DMS 273 (cell line): ENCODE measurements at regions not wholly inside any gene's neighbourhood (a gene's known extent, or its start where the extent isn't known, plus 50 kb on each side); places are given as distances from the start of the nearest gene placed in this dataset.
A peak's percentile ranks its signal among the peaks of the same experiment; 100 is the strongest.
"Not testable (repeated sequence)": the region's sequence is repeated elsewhere in the genome, so short reads cannot be mapped to it uniquely, and the experiment has no call there.

ENCODE experiments used
- DNase-seq: peaks from one replicate; lab custom pipeline; 2025; ENCODE audit not compliant: unreplicated experiment; lab: John Stamatoyannopoulos, UW

DNA sequence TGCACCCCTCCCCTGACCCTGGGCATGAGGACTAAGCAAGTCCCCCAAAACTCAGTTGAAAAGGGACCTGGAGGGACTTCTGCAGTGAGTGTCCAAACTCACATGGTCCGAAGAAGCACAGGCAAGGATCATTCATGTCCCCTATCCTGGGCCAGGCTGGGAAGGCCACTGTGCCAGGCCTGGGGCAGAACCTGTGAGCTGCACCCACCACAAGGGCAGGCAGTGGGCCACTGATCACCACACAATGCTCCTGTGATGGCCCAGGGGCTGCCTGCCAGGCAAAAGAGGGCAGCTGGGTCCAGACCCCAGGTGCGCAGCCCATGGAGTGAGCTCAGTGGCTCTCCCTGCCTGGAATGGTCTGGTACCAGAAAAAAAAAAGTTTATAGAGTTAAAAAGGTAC lies 295.4 kb downstream of the CCDC74A start:
- DNase-seq = not testable (repeated sequence)

DNA sequence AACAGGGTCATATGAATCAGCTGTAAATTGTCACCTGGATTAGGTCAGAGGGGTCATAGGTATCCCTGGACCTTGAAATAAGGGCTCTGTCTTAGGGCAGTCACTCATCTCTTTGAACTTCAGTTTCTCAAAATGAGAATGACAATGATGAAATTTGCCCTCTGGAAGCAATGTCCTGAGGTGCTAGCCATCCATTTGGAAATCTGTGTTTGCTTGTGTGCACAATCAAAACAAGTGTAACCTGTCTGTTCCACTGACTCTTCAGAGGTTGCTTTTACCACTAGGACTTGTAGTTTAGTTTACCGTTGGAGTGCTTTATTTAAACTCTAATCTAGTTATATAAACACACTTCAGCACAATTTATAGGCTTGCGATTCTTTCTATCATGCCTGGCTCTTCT lies 297.3 kb downstream of the CCDC74A start:
- DNase-seq = not testable (repeated sequence)

DNA sequence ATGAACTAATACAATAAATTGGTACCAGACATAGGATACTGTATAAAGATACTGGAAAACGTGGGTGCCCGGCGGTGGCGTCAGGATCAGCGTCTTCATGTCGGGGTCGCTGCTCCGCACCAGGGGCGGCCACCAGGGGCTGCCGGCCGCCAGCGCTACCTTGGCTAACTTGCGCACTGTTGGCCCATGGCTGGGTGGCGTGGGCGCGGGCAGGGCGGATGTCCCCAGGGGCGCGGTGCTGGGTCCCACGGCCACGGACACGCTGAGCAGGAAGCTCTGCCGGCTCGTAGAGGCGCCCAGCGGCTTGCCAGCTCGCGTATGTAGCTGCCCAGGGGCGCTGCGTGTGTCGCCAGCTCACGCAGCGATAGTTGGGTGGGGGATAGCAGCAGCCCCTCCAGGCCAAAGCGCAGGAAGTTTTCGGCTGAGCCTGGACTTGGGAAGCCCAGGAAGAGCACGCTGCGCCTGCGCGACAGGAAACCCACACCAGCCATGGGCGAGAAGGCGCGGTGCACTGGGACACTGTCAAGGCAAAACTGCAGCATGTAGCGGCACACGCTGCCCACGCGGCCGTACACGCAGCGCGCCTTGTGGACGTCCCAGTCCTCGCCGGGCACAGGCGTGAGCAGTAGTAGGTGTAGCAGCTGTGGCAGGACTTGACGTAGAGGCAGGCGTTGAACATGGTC lies 299.9 kb downstream of the CCDC74A start:
- DNase-seq = no peak

DNA sequence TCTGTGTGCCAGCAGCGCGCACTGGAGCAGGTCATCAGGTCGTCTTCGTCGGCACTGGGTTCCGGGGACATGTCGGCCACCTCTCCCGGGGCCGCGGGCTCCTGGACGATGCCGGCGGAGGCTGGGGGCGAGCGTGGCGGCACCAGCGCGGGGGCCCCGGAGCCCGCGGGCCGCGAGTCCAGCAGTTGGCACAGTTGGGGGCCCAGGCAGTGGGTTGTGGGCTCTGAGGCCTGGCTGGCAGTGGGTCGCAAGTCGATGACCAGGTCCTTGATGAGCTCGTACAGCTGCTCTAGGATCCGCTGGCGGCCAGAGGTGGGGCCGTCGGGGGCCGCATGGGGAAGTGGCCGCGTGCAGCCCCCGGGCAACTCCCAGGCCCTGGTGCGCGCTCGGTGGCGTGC lies 300.5 kb downstream of the CCDC74A start:
- no peak for DNase-seq

DNA sequence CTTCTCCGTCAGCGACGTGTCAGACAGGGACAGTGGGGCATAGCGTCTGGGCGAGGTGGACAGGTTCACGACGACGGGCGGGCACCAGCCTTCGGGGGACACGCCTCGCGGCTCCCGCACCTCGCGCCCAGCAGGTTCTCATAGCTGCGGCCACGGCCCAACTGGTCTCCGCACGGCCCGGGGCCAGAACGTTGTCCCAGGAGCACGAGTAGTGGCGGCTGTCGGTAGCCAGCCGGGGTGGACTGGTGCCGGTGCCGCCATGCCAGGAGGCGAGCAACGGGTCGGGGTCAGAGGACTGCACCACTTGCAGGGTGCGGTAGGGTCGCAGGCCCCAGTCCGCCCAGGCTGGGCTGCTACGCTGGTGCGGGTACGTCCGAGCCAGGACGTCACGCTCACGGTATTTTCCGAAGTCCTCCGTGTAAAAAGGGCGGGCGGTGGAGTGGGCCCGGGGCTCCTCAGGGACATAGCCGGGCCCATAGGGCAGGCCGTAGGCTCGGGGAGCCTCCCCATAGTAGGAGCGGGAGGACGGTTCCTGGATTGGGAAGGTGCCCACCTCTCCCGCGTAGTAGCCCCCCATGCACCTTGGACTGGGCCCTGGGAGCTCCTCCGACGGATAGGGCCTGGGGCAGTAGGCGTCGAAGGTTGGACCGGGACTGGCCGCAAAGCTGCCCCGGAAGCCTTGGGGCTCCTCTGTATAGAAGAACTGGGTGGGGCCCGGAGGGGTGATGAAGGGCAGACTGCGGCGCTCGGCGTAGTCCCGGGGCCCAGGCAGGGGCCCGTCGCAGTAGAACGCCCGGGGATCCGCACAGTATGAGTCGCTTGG lies 301.2 kb downstream of the CCDC74A start:
- DNase-seq = not testable (repeated sequence)

DNA sequence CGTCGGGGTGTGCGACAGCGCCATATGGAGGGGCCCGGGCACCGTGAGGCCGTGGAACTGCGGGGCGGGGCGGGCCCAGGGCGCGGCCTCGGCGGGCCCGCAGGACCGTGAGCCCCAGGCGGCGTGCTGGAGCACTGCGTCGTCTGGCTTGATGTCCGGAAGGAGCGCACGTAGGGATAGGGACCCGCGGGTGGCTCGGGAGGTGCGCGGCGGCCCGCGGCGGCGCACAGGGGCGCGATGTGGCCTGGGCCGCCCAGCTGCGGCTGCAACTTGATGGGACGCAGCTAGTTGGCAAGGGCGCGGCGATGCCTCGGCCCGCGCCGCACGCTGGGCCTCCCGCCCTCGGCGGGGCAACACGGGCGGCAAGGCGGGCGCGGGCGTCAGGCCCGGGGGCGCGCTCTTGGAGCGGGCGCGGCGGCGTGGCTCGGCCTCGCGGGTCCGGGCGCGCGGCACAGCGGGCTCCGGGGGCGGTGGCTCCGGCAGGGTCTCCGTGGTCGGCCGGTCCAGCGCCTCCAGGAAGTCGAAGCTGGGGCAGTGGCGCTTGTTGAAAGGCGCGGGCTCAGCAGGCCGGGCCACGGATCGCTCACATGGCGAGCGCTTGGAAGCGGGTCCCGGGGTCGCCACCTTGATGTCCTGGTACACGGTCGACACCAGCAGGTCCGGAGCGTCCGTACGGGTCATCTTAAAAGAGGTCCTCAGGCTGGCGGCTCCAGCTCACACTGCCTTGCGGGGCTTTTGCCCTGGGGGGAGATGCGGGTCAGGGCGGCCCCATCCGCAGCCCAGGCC lies 302.0 kb downstream of the CCDC74A start:
- not testable (repeated sequence) for DNase-seq

DNA sequence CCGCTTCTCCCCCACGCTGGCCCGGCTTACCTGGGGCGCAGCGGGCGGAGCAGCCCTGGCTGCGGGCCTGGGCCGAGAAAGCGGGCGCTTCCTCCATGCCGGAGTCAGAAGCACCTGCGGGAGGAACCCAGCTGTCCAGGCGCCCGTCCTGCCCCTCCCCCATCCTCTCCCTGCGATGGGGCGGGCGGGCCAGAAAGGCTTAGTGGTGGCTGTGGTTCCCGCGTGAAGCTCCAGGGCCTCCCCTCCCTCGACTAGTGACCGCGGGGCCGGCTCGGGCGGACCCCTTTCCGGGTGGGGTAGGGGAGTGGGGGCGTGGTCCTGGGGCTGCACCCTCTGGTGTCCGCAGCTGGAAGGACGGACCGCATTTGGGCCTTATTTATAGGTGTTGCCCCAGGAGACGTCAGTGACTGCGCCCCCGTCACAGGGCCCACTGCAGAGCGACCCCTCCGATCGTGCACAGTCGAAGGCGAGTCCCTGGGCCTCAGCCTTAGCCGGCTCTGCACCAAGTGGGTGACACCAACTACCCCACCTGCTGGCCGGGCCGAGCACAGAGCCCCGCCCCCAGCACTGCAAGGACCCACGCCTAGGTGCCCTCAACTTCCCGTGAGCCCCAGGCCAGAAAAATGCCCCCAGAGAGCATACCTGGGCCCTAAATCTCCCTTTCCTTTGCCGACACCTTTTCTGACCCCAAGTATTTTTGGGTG lies 302.7 kb downstream of the CCDC74A start:
- not testable (repeated sequence) for DNase-seq

DNA sequence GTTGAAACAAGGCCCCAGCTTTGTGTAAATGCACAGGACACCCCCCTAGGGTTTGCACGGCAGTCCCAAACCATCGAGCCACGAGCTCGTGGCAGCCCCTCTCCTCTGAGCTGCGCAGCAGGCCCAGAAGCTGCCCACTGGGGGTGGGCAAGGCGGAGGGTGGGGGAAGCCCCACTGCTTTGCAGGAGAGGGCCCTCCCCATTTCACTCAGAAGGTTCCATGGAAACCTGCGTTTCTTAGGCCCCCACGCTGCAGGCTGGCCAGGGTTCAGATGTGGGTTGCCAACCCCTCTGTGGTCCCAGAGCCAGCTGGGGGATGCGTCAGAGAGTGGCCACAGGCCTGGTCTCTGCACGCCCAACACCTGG lies 303.2 kb downstream of the CCDC74A start:
- not testable (repeated sequence) for DNase-seq

DNA sequence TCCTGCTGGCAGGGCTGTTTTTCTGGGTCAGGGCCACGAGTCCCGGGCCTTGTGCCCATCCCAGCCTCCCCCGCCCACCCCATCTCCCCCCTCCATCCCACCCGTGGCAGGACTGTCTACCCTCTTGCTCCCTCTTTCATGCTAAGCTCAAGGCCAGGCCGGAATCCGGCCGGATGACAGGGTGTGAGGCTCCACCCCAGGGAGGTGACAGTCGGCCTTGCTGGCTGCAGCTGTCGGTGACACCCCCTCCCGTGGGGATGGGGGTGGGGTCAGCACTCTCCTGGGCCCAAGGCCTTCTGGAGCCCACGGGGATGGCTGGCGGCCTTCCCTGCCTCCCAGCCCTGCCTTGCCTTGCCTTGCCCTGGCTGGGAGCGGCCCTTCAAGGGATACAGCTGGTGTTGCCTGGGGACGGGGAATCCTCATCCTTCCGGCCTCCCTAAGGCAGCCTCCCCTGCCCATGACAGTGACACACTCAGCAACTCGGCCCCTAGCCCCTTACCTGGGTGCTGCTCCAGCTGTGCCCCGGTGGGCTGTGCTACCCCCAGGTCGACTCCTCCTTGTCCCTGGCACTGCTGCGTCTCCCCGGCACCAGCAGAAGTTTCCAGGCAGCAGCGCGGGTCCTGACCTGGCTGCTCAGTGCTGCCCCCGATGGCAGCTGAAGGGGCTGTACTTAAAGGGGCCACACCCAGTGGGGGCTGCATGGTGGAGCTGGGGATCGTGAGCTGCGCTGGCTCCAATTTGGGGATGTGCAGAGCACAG lies 303.9 kb downstream of the CCDC74A start:
- DNase-seq = peak; percentile 74

DNA sequence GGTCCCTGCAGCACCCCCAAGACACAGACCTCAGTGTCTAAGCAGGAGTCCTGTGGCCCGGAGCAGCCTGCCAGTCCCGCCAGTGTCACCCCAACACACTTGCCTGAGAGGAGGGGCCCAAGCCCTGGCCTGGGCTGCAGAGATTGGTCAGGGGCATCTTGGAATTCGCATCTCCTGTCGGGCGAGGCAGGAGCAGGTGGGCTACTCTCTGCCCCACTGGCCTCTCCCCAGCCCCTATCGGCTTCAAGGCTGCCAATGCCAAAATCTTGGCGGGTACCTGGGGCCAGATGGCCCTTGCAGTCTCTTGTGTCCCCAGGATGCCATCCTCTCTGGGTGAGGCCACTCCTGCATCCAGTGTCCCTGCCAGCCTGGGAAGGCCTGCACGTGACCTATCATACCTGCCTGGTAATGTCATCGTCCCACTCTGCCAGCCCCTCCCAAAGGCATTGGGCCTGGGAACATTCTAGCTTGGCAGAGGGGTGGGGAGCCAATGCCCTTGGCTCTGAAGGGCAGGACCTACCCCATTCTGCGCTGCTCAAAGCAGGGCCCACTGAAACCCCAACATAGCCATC lies 304.6 kb downstream of the CCDC74A start:
- DNase-seq = peak; percentile 32

DNA sequence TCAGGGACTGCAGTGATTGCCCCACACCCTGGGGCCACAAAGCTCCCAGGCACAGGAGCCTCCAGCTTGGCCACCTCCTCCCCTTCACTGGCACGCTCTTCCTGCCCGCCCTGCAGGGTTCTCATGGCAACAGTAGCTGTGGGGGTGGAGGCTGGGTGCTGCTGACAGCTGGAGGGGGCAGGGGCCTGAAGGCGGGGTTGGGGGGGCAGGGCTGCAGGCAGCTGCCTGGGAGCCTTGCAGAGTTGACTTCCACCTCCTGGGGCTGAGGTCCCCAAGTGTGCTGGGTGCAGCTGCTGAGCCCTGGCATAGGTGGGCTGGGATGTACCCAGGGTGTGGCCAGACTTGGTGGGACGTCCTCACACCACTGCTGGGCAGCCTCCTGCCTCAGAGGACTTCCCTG lies 305.2 kb downstream of the CCDC74A start:
- peak; percentile 91 for DNase-seq

DNA sequence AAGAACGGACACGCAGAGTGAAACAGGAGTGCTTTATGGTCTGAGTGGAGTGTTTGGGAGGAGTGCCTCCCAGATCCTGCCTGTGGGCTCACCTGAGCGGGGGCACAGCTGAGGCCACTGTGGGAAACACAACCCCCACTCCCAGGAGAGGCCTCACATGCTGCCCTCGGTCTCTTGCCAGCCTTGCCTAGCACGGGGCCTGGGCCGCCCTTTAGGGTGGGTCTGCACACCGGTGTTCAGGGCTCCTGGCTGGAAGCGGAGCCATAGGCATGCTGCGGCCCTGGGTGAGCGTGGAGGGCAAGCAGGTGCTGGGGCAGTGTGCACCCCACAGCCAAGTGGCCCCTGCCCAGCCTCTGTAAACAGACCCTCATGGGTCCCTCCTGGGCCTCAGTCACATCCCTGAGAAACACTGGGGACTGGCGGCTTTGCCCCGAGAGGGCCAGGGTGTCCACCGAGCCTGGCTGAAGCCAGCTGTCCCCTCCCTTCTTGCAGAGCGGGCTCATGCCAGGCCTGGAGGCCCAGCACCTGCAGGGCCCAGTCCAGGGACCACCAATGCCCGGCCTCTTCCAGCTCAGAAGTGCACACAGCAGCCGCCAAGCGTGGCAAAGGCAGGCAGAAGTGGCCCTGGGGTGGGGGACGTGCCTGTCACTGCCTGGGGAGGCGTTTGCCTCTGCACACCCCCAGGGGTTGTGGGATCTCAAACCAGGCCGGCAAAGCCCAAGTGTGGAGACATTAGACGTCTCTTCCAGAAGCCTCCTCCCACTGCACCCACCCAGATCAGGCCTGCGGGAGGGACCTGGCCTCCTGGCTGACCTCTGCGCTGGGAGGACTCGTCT lies 305.9 kb downstream of the CCDC74A start:
- peak; percentile 16 for DNase-seq

DNA sequence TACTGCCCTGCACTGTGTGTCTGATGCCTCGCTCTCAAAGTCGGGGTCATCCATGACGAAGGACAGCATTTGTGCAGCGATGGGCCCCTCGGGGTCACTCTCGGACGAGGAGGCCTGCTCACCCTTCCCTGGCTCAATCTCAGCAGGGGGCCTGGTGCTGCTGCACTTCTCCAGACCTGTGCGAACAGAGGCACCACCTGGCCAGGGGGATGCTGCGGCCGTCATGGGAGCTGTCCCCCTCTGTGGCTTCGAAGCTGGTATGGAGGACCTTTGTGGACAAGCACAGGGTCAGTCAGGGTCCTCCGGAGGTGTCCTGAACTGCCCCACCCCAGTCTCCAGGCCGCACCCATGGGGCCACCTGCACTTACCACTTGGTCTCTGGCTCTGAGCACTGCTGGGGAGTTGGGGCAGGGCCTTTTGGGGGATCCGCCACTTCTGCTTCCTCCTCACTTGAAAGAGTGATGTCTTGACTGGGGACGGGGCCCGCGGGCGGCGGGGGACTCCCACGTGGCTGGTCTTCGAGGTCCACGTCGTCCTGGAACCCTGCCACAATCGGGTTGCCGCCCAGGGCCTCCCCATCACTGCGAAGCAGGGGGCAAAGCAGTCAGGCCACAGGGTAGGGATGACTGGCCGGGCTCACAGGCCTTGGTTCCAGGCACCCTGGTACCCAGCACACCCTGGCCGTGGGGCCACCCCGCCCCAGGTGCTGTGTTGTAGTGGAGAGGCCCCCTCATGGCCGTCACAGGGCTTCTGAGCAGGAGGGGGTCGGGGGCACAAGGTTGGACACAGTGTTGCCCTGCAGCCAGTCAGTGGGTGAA lies 306.7 kb downstream of the CCDC74A start:
- DNase-seq = not testable (repeated sequence)

DNA sequence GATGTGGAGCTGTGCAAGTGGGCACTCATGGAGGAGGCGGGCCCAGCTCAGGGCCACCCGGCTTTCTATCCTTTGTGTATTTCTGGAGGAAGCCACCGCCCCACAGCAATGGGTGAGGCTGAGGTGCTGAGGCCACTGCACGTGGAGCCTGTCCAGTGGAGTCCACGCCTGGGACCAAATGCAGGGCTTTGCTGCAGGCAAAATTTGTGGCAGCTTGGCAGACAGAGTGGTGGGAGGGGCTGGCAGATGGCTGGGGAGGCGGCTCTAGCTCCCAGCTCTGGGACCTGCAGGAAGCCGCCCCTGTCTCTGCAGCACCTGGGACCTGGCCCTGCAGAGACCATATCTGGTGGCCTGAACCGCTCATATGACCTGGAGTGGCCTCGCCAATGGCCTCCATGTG lies 307.3 kb downstream of the CCDC74A start:
- DNase-seq = peak; percentile 78

DNA sequence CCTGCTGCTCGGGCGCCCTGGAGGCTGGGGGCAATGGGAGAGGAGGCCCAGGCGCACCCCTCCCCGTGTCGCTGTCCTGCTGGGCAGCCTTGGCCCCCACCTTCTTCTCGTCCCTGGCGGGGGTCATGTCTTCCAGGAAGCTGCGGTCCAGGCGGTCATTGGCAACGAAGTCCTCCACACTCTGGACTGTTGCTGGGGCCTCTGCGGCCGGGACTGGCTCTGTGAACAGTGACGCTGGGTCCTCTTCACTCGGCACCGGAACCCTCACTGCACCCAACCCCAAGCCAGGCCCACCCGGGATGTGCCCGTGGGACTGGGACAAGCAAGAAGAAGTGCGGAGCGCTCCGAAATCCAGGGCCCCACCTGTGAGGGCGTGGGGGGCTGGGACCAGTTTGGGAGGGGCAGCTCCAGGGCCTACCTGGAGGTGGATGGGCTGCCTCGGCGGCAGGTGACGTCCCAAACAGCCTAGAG lies 308.0 kb downstream of the CCDC74A start:
- no peak for DNase-seq

DNA sequence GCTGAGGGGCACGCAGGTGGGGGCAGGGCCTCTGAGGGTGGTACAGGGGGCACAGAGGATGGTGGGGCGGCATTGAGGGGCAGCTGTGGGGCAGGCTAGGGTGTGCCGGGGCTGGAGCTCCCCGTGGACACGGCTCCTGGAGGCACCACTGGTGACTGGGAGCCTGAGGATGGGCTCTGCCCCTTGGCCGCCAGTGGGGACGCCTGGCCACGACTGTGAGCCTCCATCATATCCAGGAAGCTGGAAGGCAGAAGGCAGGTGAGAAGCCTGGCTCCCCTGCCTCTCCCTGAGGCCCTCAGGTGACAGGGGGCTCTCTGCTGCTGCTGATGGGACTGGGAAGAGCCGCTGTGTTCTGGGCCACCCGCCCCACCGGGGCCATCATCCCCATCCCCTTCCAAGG lies 308.4 kb downstream of the CCDC74A start:
- DNase-seq = not testable (repeated sequence)

DNA sequence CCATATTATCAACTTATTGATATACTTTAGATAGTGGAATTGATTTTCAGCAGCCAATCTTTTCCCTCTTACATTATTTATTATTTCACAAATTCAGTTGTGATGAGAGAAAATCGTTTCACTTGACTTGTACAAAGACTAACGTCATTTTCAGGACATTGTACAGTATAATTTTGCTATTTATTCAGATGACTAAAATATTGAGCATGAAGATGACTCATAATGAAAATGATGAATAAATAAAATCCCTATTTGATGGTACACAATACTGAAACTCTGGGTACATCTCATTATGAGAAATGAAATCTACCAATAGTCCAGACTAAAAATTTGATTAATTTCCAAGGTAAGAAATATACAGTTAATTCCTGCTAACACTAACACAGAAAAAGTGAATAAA lies 316.4 kb downstream of the CCDC74A start:
- DNase-seq = not testable (repeated sequence)

DNA sequence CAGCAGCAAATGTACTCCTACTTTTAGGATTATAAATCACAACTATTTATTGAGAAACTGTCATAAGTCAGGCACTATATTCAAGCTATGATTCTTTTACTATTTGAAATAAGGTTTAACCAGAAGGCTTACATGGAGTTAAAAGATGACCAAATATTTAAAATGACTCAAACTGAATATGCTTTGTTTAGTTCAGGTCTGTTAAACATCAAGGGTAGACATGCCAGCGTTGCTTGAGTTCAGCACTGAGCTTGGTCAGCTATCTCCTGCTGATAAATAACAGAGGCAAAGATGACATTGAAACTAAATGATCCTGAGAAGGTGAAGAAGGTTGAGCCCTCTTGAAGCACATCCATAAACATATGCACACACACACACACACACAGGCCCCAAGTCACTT lies 305.6 kb downstream of the ANKRD30BL start:
- DNase-seq = not testable (repeated sequence)
